OCI-LY3 (cell line): ENCODE measurements at regions not wholly inside any gene's neighbourhood (a gene's known extent, or its start where the extent isn't known, plus 50 kb on each side); places are given as distances from the start of the nearest gene placed in this dataset.

Experiments
- CTCF ChIP-seq: fragments of 200-600, 300-600 bp; sonication (generic); IDR thresholded peaks from 2 replicates; pipeline ENCODE4 v1.5.1; 2014; ENCODE audit warnings: antibody characterized with exemption, low read length, low read depth
- EZH2phosphoT487 ChIP-seq: fragments of 200-600 bp; shearing (Covaris generic); IDR thresholded peaks from 2 replicates; pipeline ENCODE4 v1.6.1; 2018; ENCODE audit warnings: antibody characterized with exemption, mixed run types, low read depth

- no peak for TF ChIP-seq CTCF
- TF ChIP-seq EZH2phosphoT487 = no peak
These were observed 93.5 kb upstream of the ATG10 start for GRCh38 chr5:81878333-81878732.
